ENCODE measurements at regions not wholly inside any gene's neighbourhood (a gene's known extent, or its start where the extent isn't known, plus 50 kb on each side); places are given as distances from the start of the nearest gene placed in this dataset.
A peak's percentile ranks its signal among the peaks of the same experiment; 100 is the strongest.

- no peak for DNase-seq
- intact Hi-C loops (cut with DNase I, micrococcal nuclease) = no loop called here
- no peak for ATAC-seq
Observed at GRCh38 chr11:70788248-70789022, 390.1 kb downstream of the CTTN start.

GRCh38 chr11:70790671-70791300, 392.5 kb downstream of the CTTN start:
- intact Hi-C loops (cut with DNase I, micrococcal nuclease) = no loop called here

GRCh38 chr11:70796648-70797227, 398.4 kb downstream of the CTTN start:
- ATAC-seq (no peak), DNase-seq (no peak)
- intact Hi-C loops (cut with DNase I, micrococcal nuclease) = no loop called here

More at GRCh38 chr11:70790671-70791300, 392.5 kb downstream of the CTTN start:
- ATAC-seq (no peak), DNase-seq (no peak)

GRCh38 chr11:70798296-70798695, 400.0 kb downstream of the CTTN start:
- DNase-seq (no peak), ATAC-seq (no peak)
- intact Hi-C loops (cut with DNase I, micrococcal nuclease) = no loop called here

GRCh38 chr11:70799386-70799785, 401.1 kb downstream of the CTTN start:
- intact Hi-C loops (cut with DNase I, micrococcal nuclease) = no loop called here
- ATAC-seq (no peak), DNase-seq (no peak)

GRCh38 chr11:70802185-70802584, 403.9 kb downstream of the CTTN start:
- ATAC-seq (no peak), DNase-seq (no peak)
- intact Hi-C loops (cut with DNase I, micrococcal nuclease) = no loop called here

GRCh38 chr11:70804139-70804837, 406.0 kb downstream of the CTTN start:
- intact Hi-C loops (cut with DNase I, micrococcal nuclease) = no loop called here
- no peak for ATAC-seq

GRCh38 chr11:70805243-70805642, 406.9 kb downstream of the CTTN start:
- ATAC-seq = no peak
- DNase-seq = no peak
- intact Hi-C loops (cut with DNase I, micrococcal nuclease) = no loop called here

More at GRCh38 chr11:70804139-70804837, 406.0 kb downstream of the CTTN start:
- no peak for DNase-seq

GRCh38 chr11:70805971-70806370, 407.6 kb downstream of the CTTN start:
- intact Hi-C loops (cut with DNase I, micrococcal nuclease) = no loop called here
- DNase-seq (no peak), ATAC-seq (no peak)

GRCh38 chr11:70806461-70807194, 408.3 kb downstream of the CTTN start:
- intact Hi-C loops (cut with DNase I, micrococcal nuclease) = no loop called here
- no peak for ATAC-seq

GRCh38 chr11:70807195-70807543, 408.8 kb downstream of the CTTN start:
- intact Hi-C loops (cut with DNase I, micrococcal nuclease) = no loop called here

More at GRCh38 chr11:70806461-70807194, 408.3 kb downstream of the CTTN start:
- DNase-seq = no peak

GRCh38 chr11:70808686-70809375, 410.5 kb downstream of the CTTN start:
- DNase-seq = no peak
- ATAC-seq = no peak
- intact Hi-C loops (cut with DNase I, micrococcal nuclease) = no loop called here

More at GRCh38 chr11:70807195-70807543, 408.8 kb downstream of the CTTN start:
- DNase-seq (no peak), ATAC-seq (no peak)

- intact Hi-C loops (cut with DNase I, micrococcal nuclease) = no loop called here
- no peak for DNase-seq
- no peak for ATAC-seq
Observed at GRCh38 chr11:70810133-70810532, 411.8 kb downstream of the CTTN start.

GRCh38 chr11:70810681-70811080, 412.4 kb downstream of the CTTN start:
- intact Hi-C loops (cut with DNase I, micrococcal nuclease) = no loop called here
- ATAC-seq (no peak), DNase-seq (no peak)

- intact Hi-C loops (cut with DNase I, micrococcal nuclease) = no loop called here
- ATAC-seq (no peak), DNase-seq (no peak)
Observed at GRCh38 chr11:70811483-70811882, 413.2 kb downstream of the CTTN start.

- intact Hi-C loops (cut with DNase I, micrococcal nuclease) = no loop called here
- DNase-seq (no peak), ATAC-seq (no peak)
Observed at GRCh38 chr11:70811915-70812314, 413.6 kb downstream of the CTTN start.

- ATAC-seq (no peak), DNase-seq (no peak)
- intact Hi-C loops (cut with DNase I, micrococcal nuclease) = no loop called here
Observed at GRCh38 chr11:70812472-70812871, 414.1 kb downstream of the CTTN start.

GRCh38 chr11:70813651-70814050, 415.3 kb downstream of the CTTN start:
- no peak for ATAC-seq
- DNase-seq = no peak
- intact Hi-C loops (cut with DNase I, micrococcal nuclease) = no loop called here

- ATAC-seq = peak; percentile 18
- DNase-seq = no peak
- intact Hi-C loops (cut with DNase I, micrococcal nuclease) = no loop called here
Observed at GRCh38 chr11:70815485-70815832, 417.1 kb downstream of the CTTN start.

Data from left colon (tissue), 2 donors.